Activated CD8-positive, alpha-beta memory T cell treated with anti-CD3 and anti-CD28 coated beads, Interleukin-2, amount 50 U/mL, for 24 hours (primary cell): ENCODE measurements at regions not wholly inside any gene's neighbourhood (a gene's known extent, or its start where the extent isn't known, plus 50 kb on each side); places are given as distances from the start of the nearest gene placed in this dataset.

ENCODE experiments used
- DNase-seq: peaks from one replicate; pipeline ENCODE4 v3.0.0-alpha.2; 2020; ENCODE audit errors: extremely low read depth

DNA sequence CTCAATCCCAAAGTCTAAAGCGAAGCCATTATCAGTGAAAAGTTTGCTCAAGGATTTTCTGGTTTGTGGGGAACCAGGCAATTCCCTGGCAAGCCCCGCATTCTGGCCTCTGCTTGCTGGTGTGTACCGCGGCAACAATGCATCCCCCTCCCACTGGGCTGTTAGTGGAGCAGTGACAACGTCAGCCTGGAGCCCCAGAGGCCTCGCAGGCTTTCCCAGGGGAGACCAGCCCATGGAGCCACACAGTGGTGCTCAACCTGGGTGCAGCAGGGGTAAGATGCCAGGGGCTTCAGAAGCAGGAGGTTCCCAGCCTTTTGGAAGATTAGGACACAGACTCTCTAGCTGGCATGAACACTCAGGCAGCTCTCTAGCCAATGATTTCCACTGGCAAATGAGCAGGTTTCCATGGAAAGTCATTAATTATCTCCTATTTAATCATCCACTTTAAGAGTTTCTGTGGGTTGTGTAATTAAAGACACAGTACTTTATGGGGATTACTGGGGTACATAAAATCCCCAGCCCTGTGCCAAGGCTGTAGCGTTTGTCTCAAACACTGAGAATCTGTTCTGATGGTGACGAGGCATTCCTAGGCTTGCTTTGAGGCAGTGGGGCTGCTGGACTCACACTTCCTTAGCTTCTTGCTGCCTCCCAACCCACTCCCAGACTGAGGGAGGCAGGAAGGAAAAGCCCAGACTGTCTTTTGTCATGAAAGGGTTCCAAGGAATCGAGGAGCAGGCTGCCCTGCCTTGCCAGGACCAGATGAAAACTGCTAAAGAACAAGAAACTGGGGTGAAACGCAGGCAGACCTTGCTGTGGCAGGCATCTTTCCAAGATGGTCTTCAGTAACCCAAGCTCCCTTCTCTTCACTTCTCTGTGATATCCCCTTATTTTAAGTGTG lies 411.9 kb upstream of the SHH start:
- DNase-seq: no peak

DNA sequence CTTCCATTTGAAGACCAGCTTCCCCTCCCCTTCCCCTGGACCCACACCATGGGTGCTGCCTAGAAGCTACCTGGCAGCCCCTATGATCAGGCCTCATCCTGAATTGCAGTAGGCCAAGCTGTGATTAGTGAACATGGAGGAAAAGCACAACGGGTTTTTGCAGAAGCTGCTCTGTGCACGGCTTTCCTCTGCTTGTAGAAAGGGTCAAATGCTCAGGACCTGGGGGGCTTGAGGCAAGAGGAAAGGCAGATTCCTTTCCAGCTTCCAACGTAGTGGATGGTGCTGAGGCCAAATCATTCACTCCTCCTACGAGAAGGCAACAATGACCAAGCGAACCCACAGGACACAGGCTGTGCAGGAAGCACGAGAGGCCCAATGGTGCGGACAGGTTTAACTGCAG lies 410.3 kb upstream of the SHH start:
- no peak for DNase-seq

DNA sequence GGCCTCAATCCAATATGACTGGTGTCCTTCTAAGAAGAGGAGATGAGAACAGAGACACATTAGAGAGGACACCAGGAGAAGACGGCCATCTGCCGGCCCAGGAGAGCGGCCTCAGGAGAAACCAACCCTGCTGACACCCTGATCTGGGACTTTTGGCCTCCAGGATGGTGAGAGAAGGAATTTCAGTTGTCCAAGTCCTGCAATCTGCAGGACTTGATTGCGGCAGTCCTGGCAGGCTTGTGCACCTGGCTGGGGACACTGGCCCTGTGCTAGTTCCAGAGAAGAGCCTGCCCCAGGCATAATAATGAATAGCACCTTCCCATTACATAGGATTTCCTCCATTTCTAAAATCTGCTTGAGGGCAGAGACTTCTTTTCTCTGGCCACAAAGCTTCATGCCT lies 409.9 kb upstream of the SHH start:
- DNase-seq: no peak

DNA sequence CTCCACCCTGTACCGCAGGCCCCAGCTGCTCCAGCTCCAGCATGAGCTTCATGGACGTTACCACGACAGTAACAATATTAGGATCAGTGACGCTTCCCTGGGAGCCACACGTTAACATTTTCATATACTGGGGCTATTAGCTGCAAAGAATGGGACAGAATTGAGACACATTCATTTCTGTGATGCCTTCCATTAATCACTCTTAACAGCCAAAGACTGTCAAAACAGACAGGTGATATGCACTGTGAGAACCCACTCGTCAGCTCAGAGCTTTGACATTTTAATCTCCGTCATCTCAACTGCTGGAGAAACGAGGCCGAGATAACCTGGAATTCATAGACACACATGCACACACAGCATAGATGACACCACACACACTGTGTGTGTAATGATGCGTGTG lies 408.4 kb upstream of the SHH start:
- DNase-seq: no peak

DNA sequence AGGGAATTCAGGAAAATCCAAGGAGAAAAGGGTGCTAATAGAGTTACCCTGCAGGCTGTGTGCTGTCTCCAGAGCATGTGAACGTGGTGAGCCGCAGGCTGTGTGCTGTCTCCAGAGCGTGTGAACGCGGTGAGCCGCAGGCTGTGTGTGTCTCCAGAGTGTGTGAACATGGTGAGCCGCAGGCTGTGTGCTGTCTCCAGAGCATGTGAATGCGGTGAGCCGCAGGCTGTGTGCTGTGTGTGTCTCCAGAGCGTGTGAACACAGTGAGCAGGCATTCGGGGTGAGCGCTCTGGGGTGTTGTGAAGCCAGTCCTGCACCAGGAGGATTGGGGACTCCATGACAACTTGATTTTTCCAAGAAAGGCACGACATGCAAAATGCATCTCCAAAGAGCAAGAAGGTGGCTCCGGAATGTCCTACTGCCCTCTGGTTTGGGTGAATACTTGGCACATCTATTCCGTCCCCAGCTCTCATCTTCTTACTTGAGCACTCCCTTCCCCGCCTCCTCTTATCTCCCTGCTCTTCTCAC lies 407.9 kb upstream of the SHH start:
- no peak for DNase-seq

DNA sequence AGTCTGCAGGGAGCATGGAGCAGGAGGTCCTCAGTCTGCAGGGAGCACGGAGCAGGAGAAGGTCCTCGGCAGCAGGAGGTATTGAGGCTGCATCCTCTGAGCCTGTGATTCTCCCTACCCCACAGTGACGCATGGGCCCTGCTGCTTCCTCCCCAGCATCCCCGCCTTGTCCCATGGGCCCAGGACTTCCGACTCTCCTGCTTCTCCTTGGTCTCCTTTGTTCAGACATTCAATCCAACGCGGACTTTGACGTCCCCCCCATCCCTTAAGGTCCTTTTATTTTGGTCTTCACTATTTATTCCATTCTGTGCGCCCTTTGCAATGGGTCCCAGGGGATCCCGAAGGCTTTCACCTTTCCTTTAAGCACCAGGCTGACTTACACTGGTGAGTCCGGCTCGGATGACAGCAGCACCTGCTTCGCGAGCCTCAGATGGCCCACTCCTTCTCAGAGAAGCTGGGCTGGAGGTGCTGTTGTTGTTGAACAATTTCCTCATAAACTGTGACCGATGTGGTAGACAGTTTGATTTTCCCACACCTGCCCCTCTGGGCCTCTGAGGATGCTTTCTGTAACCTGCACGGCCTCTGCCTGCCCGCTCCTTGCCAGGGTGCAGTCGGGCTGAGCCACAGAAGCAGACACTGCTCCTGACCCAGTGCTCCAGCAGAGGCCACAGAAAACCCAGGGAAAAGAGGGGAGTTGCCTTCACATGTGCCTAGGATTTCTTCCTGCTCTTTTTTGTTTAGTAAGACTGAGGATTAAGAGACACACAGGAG lies 407.2 kb upstream of the SHH start:
- DNase-seq: no peak

DNA sequence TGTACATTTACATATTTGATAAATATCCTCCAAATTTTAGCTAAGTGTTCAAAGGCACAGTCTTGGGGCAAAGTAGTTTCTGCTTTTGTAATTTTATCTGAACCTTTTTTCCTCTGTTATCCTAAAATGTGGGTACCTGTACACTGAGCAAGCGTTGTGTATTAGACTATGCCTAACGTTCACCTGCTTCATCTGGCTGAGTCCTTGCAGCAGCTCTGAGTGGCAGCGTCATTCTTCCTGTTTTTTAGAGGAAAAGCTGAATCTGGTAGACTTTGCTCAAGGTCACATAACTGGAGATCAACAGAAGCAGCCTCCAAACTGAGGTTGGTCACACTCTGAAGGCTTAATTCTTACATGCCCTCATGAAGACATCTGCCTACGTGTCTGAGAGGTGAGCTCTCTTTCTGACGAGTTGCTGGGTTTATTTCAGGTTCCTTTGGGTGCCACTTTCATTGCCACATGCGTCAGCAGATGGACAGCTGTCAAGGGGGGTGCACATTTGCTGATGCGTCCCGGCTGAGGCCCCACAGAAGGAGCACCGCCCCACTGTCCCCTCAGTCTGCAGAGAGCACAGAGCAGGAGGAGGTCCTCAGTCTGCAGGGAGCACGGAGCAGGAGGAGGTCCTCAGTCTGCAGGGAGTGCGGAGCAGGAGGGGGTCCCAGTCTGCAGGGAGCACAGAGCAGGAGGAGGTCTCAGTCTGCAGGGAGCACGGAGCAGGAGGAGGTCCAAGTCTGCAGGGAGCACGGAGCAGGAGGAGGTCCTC lies 406.5 kb upstream of the SHH start:
- no peak for DNase-seq

DNA sequence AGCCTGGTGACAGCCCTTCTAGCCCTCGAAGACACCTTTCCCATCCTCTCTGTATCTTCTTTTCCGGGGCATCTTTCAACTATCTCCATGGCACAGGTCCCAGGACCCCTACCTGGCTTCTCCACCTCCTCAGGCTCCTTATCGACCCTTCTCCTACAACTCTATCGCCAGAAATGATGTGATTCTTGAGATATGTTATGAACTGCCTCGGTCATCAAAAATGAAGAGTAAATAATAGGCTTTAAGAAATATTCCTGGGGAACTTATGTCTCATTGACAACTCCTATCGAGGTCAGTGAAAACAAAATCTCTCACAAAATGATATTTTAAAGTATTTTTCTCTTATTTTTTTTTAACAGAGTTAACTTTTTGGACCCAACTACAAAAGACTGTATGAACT lies 405.5 kb upstream of the SHH start:
- no peak for DNase-seq

DNA sequence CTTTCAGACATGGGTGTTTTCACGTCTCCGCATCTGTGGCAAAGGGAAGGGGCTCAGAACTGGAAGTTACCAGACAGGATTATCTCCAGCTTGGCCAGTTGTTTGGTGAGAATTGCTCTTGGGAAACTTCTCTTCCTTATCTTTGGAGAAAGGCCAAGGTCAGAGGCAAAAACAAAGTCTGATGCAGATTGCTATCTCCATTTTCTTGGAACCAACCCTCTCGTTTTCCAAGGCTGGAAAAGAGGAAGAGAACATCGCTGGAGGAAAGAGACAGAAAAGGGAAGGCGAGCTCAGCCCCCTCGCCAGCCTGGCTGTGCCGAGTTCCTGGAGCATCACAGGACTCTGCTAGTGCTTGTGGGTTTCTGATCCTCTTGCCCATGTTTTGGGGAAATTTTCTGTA lies 396.8 kb upstream of the SHH start:
- no peak for DNase-seq

DNA sequence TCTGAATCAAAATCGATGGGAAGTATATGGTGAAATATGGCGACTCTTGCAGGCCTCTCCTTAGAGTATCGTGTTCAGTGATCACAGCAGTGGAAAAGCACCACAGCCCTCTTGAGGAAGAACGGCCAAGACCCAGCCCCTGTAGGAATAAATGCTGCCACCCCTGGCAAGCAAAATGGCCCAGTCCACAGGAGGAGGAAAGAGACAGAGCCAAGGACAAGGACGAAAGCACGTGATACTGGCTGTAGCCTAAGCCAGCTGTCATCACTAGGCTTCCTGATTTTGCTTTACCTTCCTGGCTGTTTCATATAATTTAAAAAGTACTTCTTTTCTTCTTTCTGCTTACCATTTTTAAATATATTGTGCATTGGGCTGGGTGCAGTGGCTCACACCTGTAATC lies 395.0 kb upstream of the SHH start:
- DNase-seq: no peak

DNA sequence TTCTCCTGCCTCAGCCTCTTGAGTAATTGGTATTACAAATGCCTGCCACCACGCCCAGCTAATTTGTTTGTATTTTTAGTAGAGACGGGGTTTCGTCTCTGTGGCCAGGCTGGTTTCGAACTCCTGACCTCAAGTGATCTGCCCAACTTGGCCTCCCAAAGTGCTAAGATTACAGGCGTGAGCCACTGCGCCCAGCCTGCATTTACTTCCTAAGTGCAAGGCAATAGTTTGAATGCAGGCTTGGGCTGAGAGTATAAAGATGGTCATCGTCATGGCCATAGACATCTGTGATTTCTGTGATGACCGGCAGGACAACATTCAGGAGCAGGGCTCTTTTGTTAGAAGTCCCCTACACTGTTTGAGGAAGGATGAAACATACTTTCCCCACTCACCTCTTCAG lies 393.9 kb upstream of the SHH start:
- DNase-seq: no peak

DNA sequence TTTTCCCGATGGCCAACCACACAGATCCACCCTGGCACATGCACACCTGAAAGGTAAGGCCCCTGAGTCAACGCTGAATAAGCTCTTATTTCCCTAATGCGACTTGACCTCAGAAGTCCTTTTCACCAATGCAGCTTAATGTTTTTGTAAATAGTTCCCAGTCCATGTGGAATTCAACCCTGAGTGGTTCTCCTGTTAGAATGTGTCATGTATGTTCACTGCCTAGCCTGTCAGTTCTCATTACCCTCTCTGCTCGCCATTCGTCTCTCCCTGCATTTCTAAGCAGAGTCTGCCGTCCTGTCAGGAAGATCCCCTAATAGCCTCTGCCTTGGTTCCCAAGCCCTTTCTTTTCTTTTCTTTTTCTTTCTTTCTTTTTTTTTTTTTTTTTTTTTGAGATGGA lies 392.6 kb upstream of the SHH start:
- DNase-seq: no peak

DNA sequence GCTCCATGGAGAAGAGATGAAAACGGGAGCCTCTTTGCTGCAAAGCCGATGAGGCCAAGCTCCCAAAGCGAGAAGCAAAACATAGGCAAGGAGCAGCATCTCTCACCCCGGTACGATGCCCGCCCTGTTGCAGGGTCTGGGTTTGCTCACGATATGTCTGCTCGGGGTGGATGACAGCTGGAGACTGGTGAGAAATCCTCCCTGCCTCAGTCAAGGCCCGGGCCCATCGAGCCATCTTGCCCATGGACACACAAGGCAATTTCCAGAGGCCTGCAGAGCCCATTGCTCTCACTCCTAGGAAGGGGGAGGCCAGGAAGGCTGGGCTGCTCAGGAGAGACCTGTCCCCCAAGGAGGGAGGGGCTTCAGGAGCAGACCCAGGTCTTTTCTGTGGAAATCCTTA lies 391.7 kb upstream of the SHH start:
- DNase-seq: no peak

DNA sequence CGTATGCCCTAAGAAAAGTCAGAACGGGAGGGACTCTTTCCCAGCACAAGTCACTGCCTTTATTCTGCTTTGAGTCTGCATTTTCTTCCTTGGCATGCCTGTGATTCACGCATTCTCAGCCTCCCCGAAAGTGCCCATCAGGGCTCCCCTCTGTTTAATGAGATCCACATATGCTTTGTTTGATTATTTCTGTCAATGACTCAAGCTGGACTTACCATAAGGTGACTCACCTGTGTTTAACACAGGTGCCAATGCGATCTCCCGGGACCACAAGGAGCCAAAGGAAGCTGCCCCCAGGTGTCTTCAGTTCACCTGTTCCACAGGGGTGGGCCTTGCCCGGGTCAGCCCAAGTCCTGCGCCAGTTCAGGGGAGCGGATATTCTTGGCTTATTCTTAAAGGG lies 386.0 kb upstream of the SHH start:
- DNase-seq: no peak

DNA sequence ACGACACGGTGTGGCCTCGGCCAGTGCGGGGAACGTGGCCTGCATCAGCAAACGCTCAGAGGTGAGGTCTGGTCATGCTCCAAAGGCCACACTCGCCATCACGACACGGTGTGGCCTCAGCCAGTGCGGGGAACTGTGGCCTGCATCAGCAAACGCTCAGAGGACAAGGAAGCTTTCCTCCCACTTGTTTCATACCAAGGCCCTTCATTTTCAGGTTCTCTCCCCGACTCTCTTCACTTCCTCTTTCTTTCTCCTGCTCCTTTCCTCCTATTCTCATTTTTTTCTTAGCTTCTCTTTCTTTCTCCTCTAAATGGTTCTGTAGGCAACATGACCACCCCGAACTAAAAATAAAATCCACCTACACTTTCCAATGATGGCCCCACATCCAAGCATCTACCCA lies 384.4 kb upstream of the SHH start:
- no peak for DNase-seq

DNA sequence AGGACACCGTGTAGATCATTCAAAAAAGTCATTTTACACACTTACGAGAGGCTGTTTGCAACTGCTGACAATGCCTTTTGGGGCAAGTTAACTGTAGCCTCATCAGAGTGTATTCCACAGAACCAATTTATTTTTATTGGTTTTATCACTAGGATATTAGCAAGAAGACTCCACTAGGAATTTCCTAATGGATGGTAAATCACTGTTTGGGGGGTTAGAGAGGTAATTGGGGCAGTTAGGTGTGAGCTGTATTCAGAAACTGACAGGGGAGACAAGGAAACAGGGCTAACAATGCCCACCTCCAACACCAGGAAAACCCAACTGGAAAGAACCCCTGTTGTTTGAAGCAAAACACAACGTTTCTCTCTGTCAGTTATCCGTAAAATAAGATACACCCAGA lies 383.0 kb upstream of the SHH start:
- DNase-seq: no peak

DNA sequence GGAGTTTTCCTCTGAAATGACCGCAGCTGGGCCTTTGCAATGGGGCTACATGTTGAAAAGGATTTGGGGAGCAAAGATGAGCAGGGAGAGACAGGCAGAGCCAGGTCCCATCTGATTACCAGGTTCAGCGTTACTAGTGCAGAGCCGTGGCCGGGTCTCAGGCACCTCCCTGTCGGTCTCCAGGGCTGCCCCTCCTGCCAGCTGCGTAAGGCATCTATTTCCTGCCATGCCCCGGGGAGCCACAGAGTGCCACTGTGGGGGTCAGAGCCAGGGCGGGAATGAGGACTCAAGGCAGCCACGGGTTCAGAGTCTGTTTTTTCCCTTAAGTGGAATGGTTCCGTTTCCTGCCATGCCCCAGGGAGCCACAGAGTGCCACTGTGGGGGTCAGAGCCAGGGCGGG lies 382.6 kb upstream of the SHH start:
- no peak for DNase-seq

DNA sequence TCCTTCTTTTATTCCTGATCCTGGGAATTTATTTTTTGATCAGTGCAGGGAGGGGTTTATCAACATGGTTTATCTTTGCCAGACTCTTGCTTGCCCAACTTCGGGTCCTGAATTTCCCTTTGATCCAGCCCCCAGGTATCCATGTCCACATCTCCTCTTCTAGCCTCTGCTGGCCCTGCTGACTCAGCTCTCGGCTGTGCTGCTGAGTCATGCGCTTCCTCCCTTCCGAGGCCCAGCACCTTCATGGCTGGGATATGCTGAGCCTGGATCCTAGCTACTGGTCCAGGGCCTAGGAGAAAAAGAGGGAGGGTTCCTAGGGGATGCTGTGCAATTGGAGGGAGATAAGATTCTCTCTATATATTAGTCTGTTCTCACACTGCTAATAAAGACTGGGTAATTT lies 380.7 kb upstream of the SHH start:
- DNase-seq: no peak

DNA sequence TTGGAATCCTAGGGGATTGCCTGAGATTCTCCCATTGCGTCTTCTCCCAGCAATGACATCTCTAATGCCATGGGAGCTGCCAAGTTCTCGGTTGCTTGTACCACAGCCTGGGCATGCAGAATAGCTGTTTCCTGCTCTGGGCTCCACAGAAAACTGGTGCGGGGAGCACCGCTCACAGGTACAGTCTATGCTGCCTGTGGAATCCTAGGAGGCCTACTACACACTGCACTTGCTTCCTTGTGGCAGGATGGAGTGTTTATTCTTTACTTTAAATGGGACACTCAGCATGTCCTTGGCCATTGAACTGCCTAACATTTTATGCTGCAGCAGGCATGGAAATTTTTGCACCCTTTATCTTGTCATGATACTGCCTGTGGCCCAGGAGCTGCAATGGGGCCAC lies 378.8 kb upstream of the SHH start:
- no peak for DNase-seq

DNA sequence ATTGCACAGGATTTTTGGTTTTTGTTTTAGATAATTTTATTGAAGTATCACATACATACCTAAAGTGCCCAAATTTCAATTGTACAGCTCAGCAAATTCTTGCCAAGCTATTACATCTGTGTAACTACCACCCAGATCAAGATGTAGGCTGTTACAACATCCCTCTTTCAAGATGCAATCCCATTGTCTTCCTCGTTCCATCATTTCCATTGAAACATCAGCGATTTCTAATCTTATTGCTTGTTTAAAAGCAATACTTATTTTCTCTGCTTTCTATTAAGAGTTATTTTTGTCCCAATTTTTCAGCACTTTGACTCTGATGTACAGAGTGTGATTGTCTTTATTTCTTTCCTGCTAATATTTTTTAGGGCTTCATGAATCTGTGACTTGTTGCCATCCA lies 372.8 kb upstream of the SHH start:
- no peak for DNase-seq

DNA sequence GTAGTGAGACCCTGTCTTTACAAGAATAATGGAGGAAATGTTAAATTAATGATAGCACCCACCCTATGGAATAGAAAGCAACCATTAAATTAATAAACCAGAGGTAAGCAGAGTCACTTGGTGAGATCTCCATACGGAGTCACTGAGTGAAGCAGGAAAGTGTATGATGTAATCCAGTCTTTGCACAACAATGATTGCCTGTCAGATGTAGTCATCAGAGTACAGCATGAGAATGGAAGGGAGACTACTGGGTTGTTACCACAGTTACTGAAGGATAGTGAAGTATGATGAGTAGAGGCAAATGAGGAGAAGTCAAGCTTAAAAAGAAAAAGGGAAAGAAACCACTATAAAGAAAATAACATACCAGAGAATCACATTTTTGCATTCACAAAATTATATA lies 371.9 kb upstream of the SHH start:
- no peak for DNase-seq

DNA sequence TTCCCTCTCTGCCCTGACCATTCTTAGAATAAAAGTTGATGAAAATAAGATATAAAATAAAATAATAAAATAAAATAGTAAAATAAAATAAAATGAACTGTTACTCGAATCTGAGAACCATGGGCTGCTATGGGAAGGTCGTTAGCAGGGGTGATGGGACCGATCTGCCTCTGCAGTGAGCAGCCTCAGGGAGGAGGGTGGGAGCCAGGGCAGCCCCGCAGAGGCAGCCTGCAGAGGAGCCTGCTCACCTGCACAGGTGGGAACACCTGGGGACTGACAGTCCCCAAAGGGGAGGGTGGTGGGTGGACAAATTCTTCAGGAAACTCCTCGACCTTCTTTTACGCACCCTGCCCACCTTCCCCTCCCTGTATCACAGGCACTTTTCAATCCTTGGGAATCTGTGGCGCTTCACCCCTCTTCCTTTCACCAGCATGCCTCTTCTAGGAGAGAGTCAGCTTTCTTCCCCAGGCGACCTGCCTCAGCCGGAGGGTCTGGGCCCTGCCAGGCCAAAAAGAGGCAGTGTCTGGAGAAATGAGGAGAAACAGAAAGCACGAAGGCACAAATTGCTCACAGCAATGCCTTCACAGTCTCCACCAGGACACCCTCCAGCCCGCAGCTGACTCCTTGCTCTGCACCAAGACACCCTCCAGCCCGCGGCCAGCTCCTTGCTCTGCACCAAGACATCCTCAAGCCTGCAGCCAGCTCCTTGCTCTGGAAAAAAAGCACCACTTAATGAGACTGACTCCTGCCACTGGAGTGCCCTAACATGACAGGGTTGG lies 368.4 kb upstream of the SHH start:
- DNase-seq: no peak
